Cardiac muscle cell (in vitro differentiated cells and primary cell): ENCODE measurements at regions not wholly inside any gene's neighbourhood (a gene's known extent, or its start where the extent isn't known, plus 50 kb on each side); places are given as distances from the start of the nearest gene placed in this dataset.

ENCODE experiments used
- DNase-seq, 2 donors: peaks; one replicate each; pipeline versions ENCODE4 v3.0.0 to v3.0.0-alpha.2; 2010 to 2017; ENCODE audit warnings: low read depth in 1 of 2, low spot score in 1 of 2
- H3K27ac ChIP-seq: fragments of 200-600 bp; sonication (generic); 2 replicates; pipeline ENCODE4 v1.5.1; 2016
- H3K27me3 ChIP-seq: fragments of 200-600 bp; sonication (generic); 2 replicates; pipeline ENCODE4 v1.6.0; 2016; ENCODE audit warnings: control low read depth
- H3K36me3 ChIP-seq: fragments of 200-600 bp; sonication (generic); 2 replicates; pipeline ENCODE4 v1.5.1; 2016; ENCODE audit warnings: control low read depth
- H3K4me1 ChIP-seq: fragments of 200-600 bp; sonication (generic); 2 replicates; pipeline ENCODE4 v1.8.1; 2017; ENCODE audit warnings: low read depth, mild to moderate bottlenecking, mixed run types
- H3K4me3 ChIP-seq: fragments of 200-600 bp; sonication (generic); 2 replicates; pipeline ENCODE4 v1.5.1; 2016; ENCODE audit warnings: mild to moderate bottlenecking
- H3K9me3 ChIP-seq: fragments of 200-600 bp; sonication (generic); 2 replicates; pipeline ENCODE4 v1.5.1; 2017; ENCODE audit warnings: low read depth, mild to moderate bottlenecking, control low read depth
- TF ChIP-seq, protein P1 (sequence below): IDR thresholded peaks from 2 replicates; pipeline ENCODE4 v1.5.1; 2012; ENCODE audit warnings: low read depth, mild to moderate bottlenecking, low read length

DNA sequence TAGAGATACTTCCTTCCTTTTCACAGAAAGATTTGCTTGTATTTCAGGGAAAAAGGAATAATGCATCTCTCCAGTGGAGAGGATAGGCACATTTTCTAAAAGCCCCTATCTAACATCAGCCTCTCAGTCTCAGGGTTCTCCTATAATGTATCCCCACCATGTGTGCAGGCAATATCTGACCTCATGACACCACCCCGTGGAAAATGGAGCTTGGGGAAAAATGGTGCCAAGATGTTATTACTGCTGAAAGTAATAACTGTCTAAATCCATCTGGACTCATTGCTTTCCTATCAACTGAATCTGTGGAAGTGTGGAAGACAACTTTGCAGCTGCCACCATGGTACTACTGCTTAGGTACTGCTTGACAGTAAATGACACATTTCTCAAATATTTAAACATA is 574.3 kb downstream of the LRRC70 start:
- Histone ChIP-seq H3K4me3 (no peak overlapping the region), H3K27me3 (no peaks in the 10 kb centered on the region), H3K9me3 (no peaks in the 10 kb centered on the region), H3K27ac (no peak overlapping the region), H3K36me3 (no peaks in the 10 kb centered on the region), H3K4me1 (peaks cover 3% of the 10 kb centered on the region)
- DNase-seq = no peak
- TF ChIP-seq, protein P1, sequence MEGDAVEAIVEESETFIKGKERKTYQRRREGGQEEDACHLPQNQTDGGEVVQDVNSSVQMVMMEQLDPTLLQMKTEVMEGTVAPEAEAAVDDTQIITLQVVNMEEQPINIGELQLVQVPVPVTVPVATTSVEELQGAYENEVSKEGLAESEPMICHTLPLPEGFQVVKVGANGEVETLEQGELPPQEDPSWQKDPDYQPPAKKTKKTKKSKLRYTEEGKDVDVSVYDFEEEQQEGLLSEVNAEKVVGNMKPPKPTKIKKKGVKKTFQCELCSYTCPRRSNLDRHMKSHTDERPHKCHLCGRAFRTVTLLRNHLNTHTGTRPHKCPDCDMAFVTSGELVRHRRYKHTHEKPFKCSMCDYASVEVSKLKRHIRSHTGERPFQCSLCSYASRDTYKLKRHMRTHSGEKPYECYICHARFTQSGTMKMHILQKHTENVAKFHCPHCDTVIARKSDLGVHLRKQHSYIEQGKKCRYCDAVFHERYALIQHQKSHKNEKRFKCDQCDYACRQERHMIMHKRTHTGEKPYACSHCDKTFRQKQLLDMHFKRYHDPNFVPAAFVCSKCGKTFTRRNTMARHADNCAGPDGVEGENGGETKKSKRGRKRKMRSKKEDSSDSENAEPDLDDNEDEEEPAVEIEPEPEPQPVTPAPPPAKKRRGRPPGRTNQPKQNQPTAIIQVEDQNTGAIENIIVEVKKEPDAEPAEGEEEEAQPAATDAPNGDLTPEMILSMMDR = no peak

DNA sequence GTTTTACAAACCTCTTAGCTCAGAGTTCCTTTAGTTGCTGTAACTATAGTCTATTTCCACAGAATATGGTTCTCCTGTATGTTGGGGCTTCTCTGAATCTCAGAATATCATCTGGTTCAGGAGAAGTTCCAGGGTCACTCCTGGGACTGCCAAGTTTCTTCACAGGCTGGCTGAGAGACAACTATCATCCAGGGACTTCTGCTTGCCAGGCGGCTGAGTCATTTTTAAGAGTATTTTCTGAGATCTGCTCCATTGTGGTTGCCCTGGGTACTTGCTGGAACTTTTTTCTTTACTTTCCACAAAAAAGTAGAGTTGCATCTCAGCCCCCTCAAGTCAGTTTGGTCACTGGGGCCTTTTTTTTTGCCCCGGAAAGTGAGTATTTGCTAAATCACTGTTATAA is 566.5 kb downstream of the LRRC70 start:
- Histone ChIP-seq H3K27ac (no peak overlapping the region), H3K4me1 (no peaks in the 10 kb centered on the region), H3K4me3 (no peak overlapping the region), H3K36me3 (no peaks in the 10 kb centered on the region), H3K9me3 (no peaks in the 10 kb centered on the region), H3K27me3 (no peaks in the 10 kb centered on the region)
- DNase-seq = peak in 1 of 2 donors; percentile 27
- TF ChIP-seq, protein P1 = no peak

DNA sequence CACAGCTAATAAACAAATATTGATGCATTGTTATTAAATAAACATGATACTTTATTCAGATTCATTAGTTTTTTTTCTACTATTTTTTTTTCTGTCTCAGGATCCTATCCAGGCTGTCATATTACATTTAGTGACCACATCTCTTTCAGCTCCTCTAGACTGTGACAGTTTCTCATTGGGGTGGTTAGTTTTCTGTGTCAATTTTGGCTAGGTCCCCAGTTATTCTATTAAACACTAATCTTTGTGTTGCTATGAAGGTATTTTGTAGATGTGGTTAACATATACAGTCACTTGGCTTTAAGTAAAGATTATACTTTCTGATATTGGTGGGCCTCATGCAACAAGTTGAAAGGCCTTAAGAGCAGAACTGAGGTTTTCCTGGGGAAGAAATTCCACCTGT is 563.0 kb downstream of the LRRC70 start:
- no peaks in the 10 kb centered on the region for H3K4me1 ChIP-seq
- no peak for DNase-seq
- TF ChIP-seq, protein P1 = no peak
- no peaks in the 10 kb centered on the region for H3K9me3 ChIP-seq
- H3K27me3 ChIP-seq = no peaks in the 10 kb centered on the region
- H3K4me3 ChIP-seq = no peak overlapping the region
- no peaks in the 10 kb centered on the region for H3K36me3 ChIP-seq
- H3K27ac ChIP-seq = no peak overlapping the region

DNA sequence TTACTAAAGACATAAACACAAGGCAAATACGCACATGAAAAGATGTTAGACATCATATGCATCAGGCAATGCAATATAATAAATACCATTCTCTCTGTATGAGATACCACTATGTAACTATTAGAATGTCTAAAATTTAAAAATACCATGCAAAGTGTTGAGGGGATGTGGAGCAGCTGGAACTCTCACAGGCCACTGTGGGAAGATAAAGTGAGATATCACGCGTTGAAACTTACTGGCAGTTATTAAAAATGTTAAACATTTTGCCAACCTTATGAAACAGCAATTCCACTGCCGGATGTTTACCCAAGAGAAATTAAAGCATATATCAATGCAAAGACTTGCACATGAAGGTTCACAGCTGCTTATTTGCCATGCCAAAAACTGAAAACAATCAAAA is 556.7 kb downstream of the LRRC70 start:
- TF ChIP-seq, protein P1 = no peak
- Histone ChIP-seq H3K27ac (no peak overlapping the region), H3K36me3 (no peaks in the 10 kb centered on the region), H3K9me3 (no peaks in the 10 kb centered on the region), H3K4me1 (no peaks in the 10 kb centered on the region), H3K27me3 (no peaks in the 10 kb centered on the region), H3K4me3 (no peak overlapping the region)
- peak in 1 of 2 donors; percentile 77 for DNase-seq

DNA sequence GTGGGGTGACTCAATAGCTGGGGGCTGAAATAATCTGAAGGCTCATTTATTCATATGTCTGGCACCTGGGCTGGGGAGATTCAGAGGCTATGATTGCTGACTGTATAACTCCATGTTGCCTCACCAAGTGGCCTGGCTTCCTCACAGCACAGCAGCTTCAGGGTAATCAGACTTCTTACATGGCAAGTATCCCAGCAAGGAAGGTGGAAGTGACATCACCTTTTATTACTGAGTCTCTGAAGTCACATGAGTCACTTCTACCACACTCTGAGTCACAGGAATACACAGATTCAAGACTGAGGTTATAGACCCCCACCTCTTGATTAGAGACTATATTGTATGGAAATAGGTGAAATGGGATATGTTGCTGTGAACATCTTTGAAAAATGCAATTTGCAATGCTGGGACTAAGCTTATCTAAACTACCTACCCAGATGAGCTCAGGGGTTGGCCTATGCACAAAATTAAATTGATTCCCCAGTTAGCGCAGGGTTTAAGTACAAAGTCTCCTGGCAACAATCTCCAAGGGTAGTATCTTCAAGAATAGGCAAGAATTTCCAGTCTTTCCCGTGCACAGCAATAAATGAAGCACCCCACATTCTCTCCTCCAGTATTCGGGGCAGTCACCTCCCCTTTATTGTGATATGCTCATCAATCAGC is 553.1 kb downstream of the LRRC70 start:
- Histone ChIP-seq H3K4me3 (no peak overlapping the region), H3K27ac (no peak overlapping the region), H3K9me3 (no peaks in the 10 kb centered on the region), H3K36me3 (no peaks in the 10 kb centered on the region), H3K4me1 (no peaks in the 10 kb centered on the region), H3K27me3 (no peaks in the 10 kb centered on the region)
- TF ChIP-seq, protein P1 = no peak
- DNase-seq = peak in 1 of 2 donors; percentile 74
